D721Med (cell line): ENCODE measurements at regions not wholly inside any gene's neighbourhood (a gene's known extent, or its start where the extent isn't known, plus 50 kb on each side); places are given as distances from the start of the nearest gene placed in this dataset.

Experiments used
- DNase-seq: peaks from one replicate; pipeline ENCODE4 v3.0.0; 2011; ENCODE audit warnings: low spot score; ENCODE audit not compliant: insufficient read length
- FAIRE-seq: peaks from 2 replicates; lab custom pipeline; 2011; peaks lifted over from hg19 to GRCh38; lab: Jason Lieb, UNC
- TF ChIP-seq, protein P1 (sequence below): IDR thresholded peaks from 2 replicates; pipeline ENCODE4 v1.5.1; 2012; ENCODE audit warnings: mild to moderate bottlenecking, control low read depth; ENCODE audit not compliant: insufficient read depth; ENCODE audit errors: missing control alignments

- no peak for DNase-seq
- TF ChIP-seq, protein P1, sequence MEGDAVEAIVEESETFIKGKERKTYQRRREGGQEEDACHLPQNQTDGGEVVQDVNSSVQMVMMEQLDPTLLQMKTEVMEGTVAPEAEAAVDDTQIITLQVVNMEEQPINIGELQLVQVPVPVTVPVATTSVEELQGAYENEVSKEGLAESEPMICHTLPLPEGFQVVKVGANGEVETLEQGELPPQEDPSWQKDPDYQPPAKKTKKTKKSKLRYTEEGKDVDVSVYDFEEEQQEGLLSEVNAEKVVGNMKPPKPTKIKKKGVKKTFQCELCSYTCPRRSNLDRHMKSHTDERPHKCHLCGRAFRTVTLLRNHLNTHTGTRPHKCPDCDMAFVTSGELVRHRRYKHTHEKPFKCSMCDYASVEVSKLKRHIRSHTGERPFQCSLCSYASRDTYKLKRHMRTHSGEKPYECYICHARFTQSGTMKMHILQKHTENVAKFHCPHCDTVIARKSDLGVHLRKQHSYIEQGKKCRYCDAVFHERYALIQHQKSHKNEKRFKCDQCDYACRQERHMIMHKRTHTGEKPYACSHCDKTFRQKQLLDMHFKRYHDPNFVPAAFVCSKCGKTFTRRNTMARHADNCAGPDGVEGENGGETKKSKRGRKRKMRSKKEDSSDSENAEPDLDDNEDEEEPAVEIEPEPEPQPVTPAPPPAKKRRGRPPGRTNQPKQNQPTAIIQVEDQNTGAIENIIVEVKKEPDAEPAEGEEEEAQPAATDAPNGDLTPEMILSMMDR = no peak
- no peak for FAIRE-seq
Measured at GRCh38 chr21:22871692-22872091, 1873.5 kb downstream of the NCAM2 start.

DNA sequence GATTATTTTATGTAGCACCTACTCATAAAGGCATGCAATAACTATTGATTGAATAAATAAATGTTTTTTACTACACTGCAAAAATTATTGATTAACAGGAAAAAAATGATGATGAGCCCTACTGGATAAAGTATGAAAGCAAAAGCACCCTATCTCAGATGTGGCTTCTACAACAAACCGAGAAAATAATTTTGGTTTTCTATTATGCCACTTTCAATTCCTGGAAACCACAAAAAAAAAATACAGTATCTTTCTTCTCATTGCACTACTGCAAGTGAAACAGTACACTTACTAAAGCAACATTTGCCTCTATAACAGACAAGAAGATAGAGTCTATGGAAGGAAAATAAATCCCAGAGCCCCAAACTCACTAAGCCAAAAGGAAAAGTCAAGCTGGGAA lies 1882.4 kb downstream of the NCAM2 start:
- no peak for DNase-seq
- TF ChIP-seq, protein P1 = no peak
- no peak for FAIRE-seq

- TF ChIP-seq, protein P1 = no peak
- DNase-seq (no peak), FAIRE-seq (no peak)
Measured at GRCh38 chr21:22881131-22881530, 1882.9 kb downstream of the NCAM2 start.

DNA sequence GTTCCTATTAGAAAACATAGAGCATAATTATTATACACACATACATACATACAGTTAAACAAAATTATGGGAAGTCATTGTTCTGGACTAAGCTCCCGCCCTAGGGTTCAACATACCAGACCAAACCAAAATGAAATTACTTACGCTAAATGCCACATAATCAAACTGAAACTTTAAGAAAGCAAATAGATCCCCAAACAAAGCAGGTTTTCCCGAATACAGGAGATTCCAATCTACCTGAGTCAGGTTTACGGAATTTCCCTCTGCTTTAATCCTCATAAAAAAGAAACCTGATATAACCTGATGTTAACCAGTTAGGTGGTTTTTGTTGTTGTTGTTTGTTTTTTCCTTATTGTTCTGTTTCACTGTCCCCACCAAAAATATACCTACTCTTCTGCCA lies 1886.9 kb downstream of the NCAM2 start:
- DNase-seq (no peak), FAIRE-seq (no peak)
- TF ChIP-seq, protein P1 = no peak

GRCh38 chr21:22885614-22886013 lies 1887.4 kb downstream of the NCAM2 start:
- no peak for DNase-seq
- TF ChIP-seq, protein P1 = no peak

GRCh38 chr21:22889445-22889844 lies 1891.2 kb downstream of the NCAM2 start:
- no peak for DNase-seq
- TF ChIP-seq, protein P1 = no peak
- no peak for FAIRE-seq

More at GRCh38 chr21:22885614-22886013, 1887.4 kb downstream of the NCAM2 start:
- FAIRE-seq = no peak

DNA sequence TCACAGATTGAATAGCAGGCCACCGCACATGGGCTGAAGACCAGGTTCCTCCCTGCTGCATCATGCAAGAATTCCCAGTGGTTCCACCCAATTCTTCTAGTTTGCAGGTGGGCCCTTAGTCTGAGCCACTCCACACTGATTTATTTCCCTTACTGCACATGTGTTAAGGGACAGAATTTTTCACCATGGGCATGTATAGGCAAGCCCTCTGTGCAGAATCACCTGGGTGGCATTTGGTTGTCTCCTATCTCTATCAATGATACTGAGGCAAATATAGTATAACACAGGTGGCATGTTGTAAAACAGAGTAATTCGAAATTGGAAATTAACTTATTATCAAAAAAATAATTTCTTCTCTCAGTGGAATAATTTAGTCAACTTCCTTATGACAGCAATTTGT lies 1892.4 kb downstream of the NCAM2 start:
- FAIRE-seq (no peak), DNase-seq (no peak)
- TF ChIP-seq, protein P1 = no peak
